ENCODE measurements at regions not wholly inside any gene's neighbourhood (a gene's known extent, or its start where the extent isn't known, plus 50 kb on each side); places are given as distances from the start of the nearest gene placed in this dataset.

- no peak for TF ChIP-seq CTCF (IDR thresholded peaks at IDR 0.05)
- no peak for TF ChIP-seq POLR2A (IDR thresholded peaks at IDR 0.05)
These were observed 72.3 kb downstream of the SLIT2 start for GRCh38 chr4:20323991-20324390.
